ENCODE measurements at regions not wholly inside any gene's neighbourhood (a gene's known extent, or its start where the extent isn't known, plus 50 kb on each side); places are given as distances from the start of the nearest gene placed in this dataset.
A peak's percentile ranks its signal among the peaks of the same experiment; 100 is the strongest.
"Not testable (repeated sequence)": the region's sequence is repeated elsewhere in the genome, so short reads cannot be mapped to it uniquely, and the experiment has no call there.

GRCh38 chr3:125694761-125695294 lies 99.5 kb upstream of the OSBPL11 start:
- peak; percentile 44 for DNase-seq (ENCODE audit: extremely low spot score, unreplicated experiment)
- no peaks in the 10 kb centered on the region for H3K9me3 Mint-ChIP-seq (ENCODE audit: unreplicated experiment)
- no peak for TF ChIP-seq CTCF (IDR thresholded peaks at IDR 0.05)
- no peaks in the 10 kb centered on the region for H3K36me3 Mint-ChIP-seq (ENCODE audit: unreplicated experiment)
- no peak overlapping the region for H3K27ac Mint-ChIP-seq (ENCODE audit: unreplicated experiment)
- no peaks in the 10 kb centered on the region for H3K4me1 Mint-ChIP-seq (ENCODE audit: unreplicated experiment)
- H3K27me3 Mint-ChIP-seq (ENCODE audit: unreplicated experiment): no peaks in the 10 kb centered on the region
- no peak overlapping the region for H3K4me3 Mint-ChIP-seq (ENCODE audit: unreplicated experiment)

- Mint-ChIP-seq H3K4me3 (ENCODE audit: unreplicated experiment) (no peak overlapping the region), H3K27ac (ENCODE audit: unreplicated experiment) (no peak overlapping the region), H3K4me1 (ENCODE audit: unreplicated experiment) (no peaks in the 10 kb centered on the region), H3K27me3 (ENCODE audit: unreplicated experiment) (no peaks in the 10 kb centered on the region), H3K36me3 (ENCODE audit: unreplicated experiment) (no peaks in the 10 kb centered on the region), H3K9me3 (ENCODE audit: unreplicated experiment) (no peaks in the 10 kb centered on the region)
- TF ChIP-seq CTCF (IDR thresholded peaks at IDR 0.05): no peak
- DNase-seq (ENCODE audit: extremely low spot score, unreplicated experiment): peak; percentile 60
These were observed 100.4 kb upstream of the OSBPL11 start for GRCh38 chr3:125695688-125696087.

GRCh38 chr3:125697126-125697525 lies 101.8 kb upstream of the OSBPL11 start:
- not testable (repeated sequence) for H3K9me3 Mint-ChIP-seq (ENCODE audit: unreplicated experiment); DNase-seq (ENCODE audit: extremely low spot score, unreplicated experiment); H3K4me1 Mint-ChIP-seq (ENCODE audit: unreplicated experiment); H3K27ac Mint-ChIP-seq (ENCODE audit: unreplicated experiment); H3K36me3 Mint-ChIP-seq (ENCODE audit: unreplicated experiment); H3K27me3 Mint-ChIP-seq (ENCODE audit: unreplicated experiment); H3K4me3 Mint-ChIP-seq (ENCODE audit: unreplicated experiment)

GRCh38 chr3:125697979-125698640 lies 102.8 kb upstream of the OSBPL11 start:
- H3K9me3 Mint-ChIP-seq (ENCODE audit: unreplicated experiment); H3K27me3 Mint-ChIP-seq (ENCODE audit: unreplicated experiment); H3K4me3 Mint-ChIP-seq (ENCODE audit: unreplicated experiment); H3K36me3 Mint-ChIP-seq (ENCODE audit: unreplicated experiment); DNase-seq (ENCODE audit: extremely low spot score, unreplicated experiment); H3K27ac Mint-ChIP-seq (ENCODE audit: unreplicated experiment); H3K4me1 Mint-ChIP-seq (ENCODE audit: unreplicated experiment): not testable (repeated sequence)

- no peaks in the 10 kb centered on the region for H3K9me3 Mint-ChIP-seq (ENCODE audit: unreplicated experiment)
- DNase-seq (ENCODE audit: extremely low spot score, unreplicated experiment): no peak
- H3K27me3 Mint-ChIP-seq (ENCODE audit: unreplicated experiment): peaks cover 7% of the 10 kb centered on the region
- H3K36me3 Mint-ChIP-seq (ENCODE audit: unreplicated experiment): no peaks in the 10 kb centered on the region
- H3K4me1 Mint-ChIP-seq (ENCODE audit: unreplicated experiment): no peaks in the 10 kb centered on the region
- no peak for TF ChIP-seq CTCF (IDR thresholded peaks at IDR 0.05)
- H3K27ac Mint-ChIP-seq (ENCODE audit: unreplicated experiment): no peak overlapping the region
- no peak overlapping the region for H3K4me3 Mint-ChIP-seq (ENCODE audit: unreplicated experiment)
These were observed 120.4 kb upstream of the OSBPL11 start for GRCh38 chr3:125715651-125716050.

- not testable (repeated sequence) for H3K4me3 Mint-ChIP-seq (ENCODE audit: unreplicated experiment); H3K4me1 Mint-ChIP-seq (ENCODE audit: unreplicated experiment); H3K27ac Mint-ChIP-seq (ENCODE audit: unreplicated experiment); H3K9me3 Mint-ChIP-seq (ENCODE audit: unreplicated experiment); DNase-seq (ENCODE audit: extremely low spot score, unreplicated experiment); H3K36me3 Mint-ChIP-seq (ENCODE audit: unreplicated experiment)
- H3K27me3 Mint-ChIP-seq (ENCODE audit: unreplicated experiment): peaks cover 11% of the 10 kb centered on the region
These were observed 136.9 kb upstream of the OSBPL11 start for GRCh38 chr3:125732151-125732550.

GRCh38 chr3:125741991-125742718 lies 146.9 kb upstream of the OSBPL11 start:
- not testable (repeated sequence) for H3K4me1 Mint-ChIP-seq (ENCODE audit: unreplicated experiment); DNase-seq (ENCODE audit: extremely low spot score, unreplicated experiment); H3K27ac Mint-ChIP-seq (ENCODE audit: unreplicated experiment); H3K9me3 Mint-ChIP-seq (ENCODE audit: unreplicated experiment); H3K4me3 Mint-ChIP-seq (ENCODE audit: unreplicated experiment); H3K27me3 Mint-ChIP-seq (ENCODE audit: unreplicated experiment); H3K36me3 Mint-ChIP-seq (ENCODE audit: unreplicated experiment)

GRCh38 chr3:125742845-125743244 lies 147.5 kb upstream of the OSBPL11 start:
- not testable (repeated sequence) for H3K4me1 Mint-ChIP-seq (ENCODE audit: unreplicated experiment); H3K4me3 Mint-ChIP-seq (ENCODE audit: unreplicated experiment); DNase-seq (ENCODE audit: extremely low spot score, unreplicated experiment); H3K27ac Mint-ChIP-seq (ENCODE audit: unreplicated experiment); H3K36me3 Mint-ChIP-seq (ENCODE audit: unreplicated experiment); H3K9me3 Mint-ChIP-seq (ENCODE audit: unreplicated experiment)
- H3K27me3 Mint-ChIP-seq (ENCODE audit: unreplicated experiment): peaks cover 12% of the 10 kb centered on the region

- not testable (repeated sequence) for H3K4me3 Mint-ChIP-seq (ENCODE audit: unreplicated experiment); H3K4me1 Mint-ChIP-seq (ENCODE audit: unreplicated experiment); H3K9me3 Mint-ChIP-seq (ENCODE audit: unreplicated experiment); H3K27ac Mint-ChIP-seq (ENCODE audit: unreplicated experiment); DNase-seq (ENCODE audit: extremely low spot score, unreplicated experiment); H3K36me3 Mint-ChIP-seq (ENCODE audit: unreplicated experiment)
- H3K27me3 Mint-ChIP-seq (ENCODE audit: unreplicated experiment): peaks cover 34% of the 10 kb centered on the region
These were observed 161.8 kb upstream of the OSBPL11 start for GRCh38 chr3:125757050-125757449.

All from osteocyte (in vitro differentiated cells).